Prostate gland (tissue), 2 donors: ENCODE measurements at regions not wholly inside any gene's neighbourhood (a gene's known extent, or its start where the extent isn't known, plus 50 kb on each side); places are given as distances from the start of the nearest gene placed in this dataset.

Source experiments
- POLR2AphosphoS5 ChIP-seq: sonication (generic); formaldehyde crosslinking; IDR thresholded peaks from one replicate; pipeline ENCODE4 v1.6.1; 2017; ENCODE audit warnings: antibody characterized with exemption
- TF ChIP-seq, protein P1 (sequence below), 4 experiments: fragments of 200-600 bp in 2 of 4; fragments of 450-650 bp in 2 of 4; sonication (generic) in 2 of 4; IDR thresholded peaks; 1 replicate in 3 of 4; 2 replicates in 1 of 4; pipeline ENCODE4 v1.5.1; 2016 to 2019; ENCODE audit warnings: antibody characterized with exemption in 4 of 4, mild to moderate bottlenecking in 2 of 4, moderate library complexity in 2 of 4

DNA sequence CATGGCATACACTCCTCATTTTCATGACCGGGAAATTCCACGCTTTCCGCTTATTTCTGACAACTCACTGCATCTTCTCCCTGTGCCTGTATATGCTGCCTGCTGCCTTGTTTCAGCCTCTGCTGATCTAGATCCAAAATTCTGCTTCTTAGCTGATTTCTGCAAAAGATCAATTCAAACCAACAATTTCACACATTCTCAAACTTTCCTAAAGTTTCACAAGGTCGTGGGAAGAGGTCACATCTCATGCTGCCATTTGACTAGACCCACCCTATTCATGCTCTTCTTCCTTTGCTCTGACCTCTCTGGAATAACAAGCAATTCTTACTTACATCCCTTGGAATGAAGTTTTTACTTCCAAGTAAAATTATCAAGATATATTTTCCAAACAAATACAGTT is 84.5 kb downstream of the TMEM167A start:
- TF ChIP-seq POLR2AphosphoS5 = no peak
- TF ChIP-seq, protein P1, sequence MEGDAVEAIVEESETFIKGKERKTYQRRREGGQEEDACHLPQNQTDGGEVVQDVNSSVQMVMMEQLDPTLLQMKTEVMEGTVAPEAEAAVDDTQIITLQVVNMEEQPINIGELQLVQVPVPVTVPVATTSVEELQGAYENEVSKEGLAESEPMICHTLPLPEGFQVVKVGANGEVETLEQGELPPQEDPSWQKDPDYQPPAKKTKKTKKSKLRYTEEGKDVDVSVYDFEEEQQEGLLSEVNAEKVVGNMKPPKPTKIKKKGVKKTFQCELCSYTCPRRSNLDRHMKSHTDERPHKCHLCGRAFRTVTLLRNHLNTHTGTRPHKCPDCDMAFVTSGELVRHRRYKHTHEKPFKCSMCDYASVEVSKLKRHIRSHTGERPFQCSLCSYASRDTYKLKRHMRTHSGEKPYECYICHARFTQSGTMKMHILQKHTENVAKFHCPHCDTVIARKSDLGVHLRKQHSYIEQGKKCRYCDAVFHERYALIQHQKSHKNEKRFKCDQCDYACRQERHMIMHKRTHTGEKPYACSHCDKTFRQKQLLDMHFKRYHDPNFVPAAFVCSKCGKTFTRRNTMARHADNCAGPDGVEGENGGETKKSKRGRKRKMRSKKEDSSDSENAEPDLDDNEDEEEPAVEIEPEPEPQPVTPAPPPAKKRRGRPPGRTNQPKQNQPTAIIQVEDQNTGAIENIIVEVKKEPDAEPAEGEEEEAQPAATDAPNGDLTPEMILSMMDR (IDR thresholded peaks at IDR 0.05) = no peak
